ENCODE measurements at regions not wholly inside any gene's neighbourhood (a gene's known extent, or its start where the extent isn't known, plus 50 kb on each side); places are given as distances from the start of the nearest gene placed in this dataset.

DNA sequence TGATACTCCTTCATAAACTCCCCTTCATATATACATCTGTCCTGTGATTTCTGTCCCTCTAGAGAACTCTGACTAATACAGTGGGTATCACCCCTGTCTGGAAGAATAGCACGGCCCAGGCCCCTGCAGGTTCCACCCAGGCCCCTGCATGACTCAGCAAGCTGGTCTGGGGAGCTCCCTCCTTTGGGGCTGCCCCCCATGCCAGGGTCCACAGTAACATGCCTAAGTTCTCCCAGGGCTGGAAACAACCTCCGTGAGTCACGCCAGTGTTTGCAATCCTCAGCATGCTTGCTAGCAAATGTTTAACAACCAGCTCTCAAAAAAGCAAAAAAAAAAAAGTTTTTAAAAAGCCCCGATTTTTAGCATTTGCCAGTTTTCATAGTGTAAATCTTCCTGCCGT, 134.3 kb upstream of the CDH4 start:
- no peaks in the 10 kb centered on the region; the same call in 1 of the 2 replicates for H3K27me3 ChIP-seq (ENCODE audit: control insufficient read depth, insufficient read depth, low read length)
- POLR2A ChIA-PET = no interaction called here

DNA sequence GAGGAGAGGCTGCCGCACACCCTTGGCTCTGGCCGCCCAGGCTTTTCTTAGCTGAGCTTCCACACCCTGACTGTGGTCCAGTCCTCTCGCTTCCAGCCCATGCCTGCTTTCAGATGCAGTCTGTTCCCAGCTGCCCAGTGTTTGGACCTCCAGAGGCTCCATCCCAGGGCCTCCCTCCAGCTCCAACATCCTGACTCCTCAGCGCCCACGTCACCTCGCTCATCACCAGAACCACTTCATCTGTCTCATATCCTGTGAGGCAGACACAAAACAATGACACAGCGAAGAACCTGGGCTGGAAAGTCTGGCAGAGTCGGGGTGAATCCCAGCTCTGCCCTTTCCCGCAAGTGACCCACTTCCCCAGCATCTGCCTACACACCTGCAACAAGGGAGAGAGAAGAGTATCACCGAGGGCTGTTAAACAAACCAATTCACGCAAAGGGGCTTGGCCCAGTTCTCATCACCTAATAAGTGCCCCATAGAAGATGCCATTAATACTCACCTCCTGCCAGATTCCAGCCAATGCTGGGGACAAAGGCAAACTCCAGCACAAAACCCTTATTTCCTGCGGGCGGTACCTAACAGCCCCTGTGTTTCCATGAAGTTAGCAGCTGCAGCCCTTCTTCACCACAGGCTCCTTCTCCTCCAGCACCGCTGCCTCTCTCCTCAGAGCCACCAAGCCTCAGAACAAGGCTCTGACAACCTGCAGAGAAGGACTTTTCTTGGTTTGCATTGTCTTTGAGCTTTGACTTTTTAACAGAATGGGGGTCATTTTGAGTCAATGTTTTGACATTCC, 133.4 kb upstream of the CDH4 start:
- ChIA-PET POLR2A (no interaction called here), CTCF (interaction anchor here (1.2 to 1.6 kb wide), 2 partner anchors 11 to 110 kb away, joined by 3 to 8 read pairs; no protein-coding TSS in a partner anchor)
- TF ChIP-seq, protein P1, sequence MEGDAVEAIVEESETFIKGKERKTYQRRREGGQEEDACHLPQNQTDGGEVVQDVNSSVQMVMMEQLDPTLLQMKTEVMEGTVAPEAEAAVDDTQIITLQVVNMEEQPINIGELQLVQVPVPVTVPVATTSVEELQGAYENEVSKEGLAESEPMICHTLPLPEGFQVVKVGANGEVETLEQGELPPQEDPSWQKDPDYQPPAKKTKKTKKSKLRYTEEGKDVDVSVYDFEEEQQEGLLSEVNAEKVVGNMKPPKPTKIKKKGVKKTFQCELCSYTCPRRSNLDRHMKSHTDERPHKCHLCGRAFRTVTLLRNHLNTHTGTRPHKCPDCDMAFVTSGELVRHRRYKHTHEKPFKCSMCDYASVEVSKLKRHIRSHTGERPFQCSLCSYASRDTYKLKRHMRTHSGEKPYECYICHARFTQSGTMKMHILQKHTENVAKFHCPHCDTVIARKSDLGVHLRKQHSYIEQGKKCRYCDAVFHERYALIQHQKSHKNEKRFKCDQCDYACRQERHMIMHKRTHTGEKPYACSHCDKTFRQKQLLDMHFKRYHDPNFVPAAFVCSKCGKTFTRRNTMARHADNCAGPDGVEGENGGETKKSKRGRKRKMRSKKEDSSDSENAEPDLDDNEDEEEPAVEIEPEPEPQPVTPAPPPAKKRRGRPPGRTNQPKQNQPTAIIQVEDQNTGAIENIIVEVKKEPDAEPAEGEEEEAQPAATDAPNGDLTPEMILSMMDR (IDR thresholded peaks at IDR 0.05; ENCODE audit: insufficient read depth, low read depth, low read length) = no peak
- Histone ChIP-seq H3K27me3 (ENCODE audit: control insufficient read depth, insufficient read depth, low read length) (no peaks in the 10 kb centered on the region; the same call in 1 of the 2 replicates), H3K36me3 (ENCODE audit: control insufficient read depth, insufficient read depth, low read length) (no peaks in the 10 kb centered on the region), H3K4me3 (ENCODE audit: low read depth, low read length) (no peak overlapping the region)
- DNase-seq (ENCODE audit: low read depth) = no peak

More for the DNA sequence above, 134.3 kb upstream of the CDH4 start:
- no peak overlapping the region for H3K4me3 ChIP-seq (ENCODE audit: low read depth, low read length)
- TF ChIP-seq, protein P1 (IDR thresholded peaks at IDR 0.05; ENCODE audit: insufficient read depth, low read depth, low read length) = no peak
- no peak for DNase-seq (ENCODE audit: low read depth)
- CTCF ChIA-PET = interaction anchor here (0.6 to 1.6 kb wide), 3 partner anchors 10 to 1070 kb away, joined by 3 to 8 read pairs (median 3); no protein-coding TSS in a partner anchor
- no peaks in the 10 kb centered on the region for H3K36me3 ChIP-seq (ENCODE audit: control insufficient read depth, insufficient read depth, low read length)

DNA sequence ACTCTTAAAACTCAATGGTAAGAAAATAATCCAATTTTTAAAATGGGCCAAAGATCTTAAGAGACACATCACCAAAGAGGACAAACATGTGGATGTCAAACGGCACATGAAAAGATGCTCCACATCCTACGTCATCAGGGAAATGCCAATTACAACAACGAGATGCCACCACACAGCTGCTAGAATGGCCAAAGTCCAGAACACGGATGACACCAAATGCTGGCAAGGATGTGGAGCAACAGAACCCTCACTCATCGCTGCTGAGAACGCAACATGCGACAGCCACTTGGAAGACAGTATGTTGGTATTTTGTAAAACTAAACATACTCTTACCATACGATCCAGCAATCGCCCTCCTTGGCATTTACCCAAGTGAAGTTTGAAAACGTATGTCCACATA, 132.8 kb upstream of the CDH4 start:
- TF ChIP-seq, protein P1 (IDR thresholded peaks at IDR 0.05; ENCODE audit: insufficient read depth, low read depth, low read length) = no peak
- no peaks in the 10 kb centered on the region; the same call in 1 of the 2 replicates for H3K27me3 ChIP-seq (ENCODE audit: control insufficient read depth, insufficient read depth, low read length)
- ChIA-PET POLR2A (no interaction called here), CTCF (interaction anchor here (1.6 kb wide), 1 partner anchor 110 kb away, joined by 8 read pairs; no protein-coding TSS in a partner anchor)
- no peaks in the 10 kb centered on the region for H3K36me3 ChIP-seq (ENCODE audit: control insufficient read depth, insufficient read depth, low read length)
- no peak for DNase-seq (ENCODE audit: low read depth)
- no peak overlapping the region for H3K4me3 ChIP-seq (ENCODE audit: low read depth, low read length)

DNA sequence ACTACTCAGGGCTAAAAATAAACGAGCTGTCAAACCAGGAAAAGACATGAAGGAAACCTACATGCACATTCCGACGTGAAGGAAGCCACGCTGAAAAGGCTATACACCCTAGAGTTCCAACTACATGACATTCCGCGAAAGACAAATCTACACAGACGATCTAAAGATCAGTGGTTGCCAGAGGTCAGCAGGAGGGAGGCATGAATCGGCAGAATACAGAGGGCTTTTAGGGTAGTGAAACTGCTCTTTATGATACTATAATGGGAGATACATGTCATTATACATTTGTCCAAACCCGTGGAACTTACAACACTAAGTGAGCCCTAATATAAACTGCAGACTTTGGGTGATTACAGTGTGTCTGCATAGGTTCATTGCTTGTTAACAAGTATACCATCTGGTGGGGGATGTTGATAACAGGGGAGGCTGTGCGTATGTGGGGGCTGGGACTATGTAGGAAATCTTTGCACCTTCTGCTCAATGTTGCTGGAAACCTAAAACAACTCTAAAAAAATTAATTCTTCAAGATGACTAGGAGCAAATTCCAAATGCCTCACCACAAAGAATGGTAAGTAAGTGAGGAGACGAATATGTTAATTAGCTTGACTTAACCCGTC, 132.2 kb upstream of the CDH4 start:
- ChIA-PET POLR2A (no interaction called here), CTCF (interaction anchor here (0.7 to 2.2 kb wide), 2 partner anchors 109 to 857 kb away, joined by 4 to 9 read pairs; no protein-coding TSS in a partner anchor)
- DNase-seq (ENCODE audit: low read depth) = no peak
- TF ChIP-seq, protein P1 (IDR thresholded peaks at IDR 0.05; ENCODE audit: insufficient read depth, low read depth, low read length) = no peak
- no peaks in the 10 kb centered on the region; the same call in 1 of the 2 replicates for H3K27me3 ChIP-seq (ENCODE audit: control insufficient read depth, insufficient read depth, low read length)
- H3K36me3 ChIP-seq (ENCODE audit: control insufficient read depth, insufficient read depth, low read length) = no peaks in the 10 kb centered on the region
- no peak overlapping the region for H3K4me3 ChIP-seq (ENCODE audit: low read depth, low read length)
